Endothelial cell of umbilical vein (primary cell): ENCODE measurements at regions not wholly inside any gene's neighbourhood (a gene's known extent, or its start where the extent isn't known, plus 50 kb on each side); places are given as distances from the start of the nearest gene placed in this dataset.

Experiments used
- BruUV-seq: library from RNA; stranded (reverse); fragments of 400-500 nt; replicated peaks from 2 replicates; lab custom pipeline; 2021; lab: Mats Ljungman, UMichigan
- CTCF ChIA-PET: fragments of 300-600, 350-600 bp; sonication (Branson Sonifier 250); formaldehyde crosslinking; loops from one replicate; lab custom pipeline; 2021; ENCODE audit warnings: antibody characterized with exemption, inconsistent platforms; lab: Charles Lee
- POLR2A ChIA-PET: fragments of 300-600, 350-600 bp; sonication (Branson Sonifier 250); formaldehyde crosslinking; loops from one replicate; lab custom pipeline; 2021; ENCODE audit warnings: antibody characterized with exemption, inconsistent platforms; lab: Charles Lee
- DNase-seq: peaks from one replicate; pipeline ENCODE4 v3.0.0-alpha.2; 2011; ENCODE audit warnings: low read depth, low spot score
- FAIRE-seq: peaks from 2 replicates; lab custom pipeline; 2011; peaks lifted over from hg19 to GRCh38; lab: Jason Lieb, UNC
- H2AFZ ChIP-seq: 2 replicates; pipeline ENCODE4 v1.6.0; 2012; ENCODE audit warnings: low read depth, low read length, control low read depth, inconsistent platforms
- H3K27ac ChIP-seq: 2 replicates; pipeline ENCODE4 v1.5.1; 2011; ENCODE audit warnings: low read depth, mild to moderate bottlenecking, control low read depth, low read length, moderate library complexity; ENCODE audit not compliant: insufficient read depth
- H3K27me3 ChIP-seq, 2 experiments: 2 replicates each; pipeline versions ENCODE4 v1.6.0 to v1.6.1; 2011; ENCODE audit warnings: low read length in 2 of 2, mixed read lengths in 1 of 2; ENCODE audit not compliant: control insufficient read depth in 2 of 2, insufficient read depth in 2 of 2
- H3K36me3 ChIP-seq, 2 experiments: 2 replicates in 1 of 2; 3 replicates in 1 of 2; pipeline ENCODE4 v1.5.1; 2011; ENCODE audit warnings: low read length in 2 of 2, mild to moderate bottlenecking in 1 of 2, moderate library complexity in 1 of 2; ENCODE audit not compliant: control insufficient read depth in 2 of 2, insufficient read depth in 2 of 2; ENCODE audit errors: extremely low read depth in 1 of 2
- H3K4me1 ChIP-seq: 3 replicates; pipeline ENCODE4 v1.5.1; 2011; ENCODE audit warnings: mild to moderate bottlenecking, low read length; ENCODE audit not compliant: control insufficient read depth, insufficient read depth; ENCODE audit errors: extremely low read depth
- H3K4me2 ChIP-seq: 2 replicates; pipeline ENCODE4 v1.6.1; 2011; ENCODE audit warnings: low read length, control low read depth, mixed read lengths; ENCODE audit not compliant: insufficient read depth
- H3K4me3 ChIP-seq, 3 experiments: fragments of 200-600 bp in 1 of 3; sonication (generic), shearing (Covaris generic) in 1 of 3; replicated peaks in 1 of 3; 2 replicates each; pipeline ENCODE4 v1.5.1; 2011 to 2016; ENCODE audit warnings: control low read depth in 3 of 3, low read length in 3 of 3, mild to moderate bottlenecking in 2 of 3, inconsistent platforms in 1 of 3, low read depth in 1 of 3, moderate library complexity in 1 of 3; ENCODE audit not compliant: insufficient read depth in 1 of 3
- H3K79me2 ChIP-seq: 2 replicates; pipeline ENCODE4 v1.6.0; 2012; ENCODE audit warnings: low read length, inconsistent platforms; ENCODE audit not compliant: control insufficient read depth, insufficient read depth
- H3K9ac ChIP-seq: replicated peaks from 2 replicates; pipeline ENCODE3; 2011; ENCODE audit warnings: low read length, control low read depth; ENCODE audit not compliant: insufficient read depth; ENCODE audit errors: extremely low read depth
- H3K9me1 ChIP-seq: replicated peaks from 3 replicates; pipeline ENCODE4 v1.6.0; 2011; ENCODE audit warnings: mild to moderate bottlenecking, low read length; ENCODE audit not compliant: control insufficient read depth, insufficient read depth; ENCODE audit errors: extremely low read depth
- H3K9me3 ChIP-seq: replicated peaks from 2 replicates; pipeline ENCODE4 v1.5.1; 2012; ENCODE audit warnings: low read length, inconsistent platforms; ENCODE audit not compliant: control insufficient read depth, insufficient read depth
- H4K20me1 ChIP-seq: replicated peaks from 2 replicates; pipeline ENCODE3; 2011; ENCODE audit warnings: mild to moderate bottlenecking, low read length; ENCODE audit not compliant: control insufficient read depth, insufficient read depth; ENCODE audit errors: extremely low read depth
- EZH2 ChIP-seq: IDR thresholded peaks from 2 replicates; pipeline ENCODE4 v1.6.1; 2012; ENCODE audit warnings: borderline replicate concordance, low read depth, mild to moderate bottlenecking, moderate library complexity, low read length, inconsistent platforms; ENCODE audit not compliant: severe bottlenecking
- JUN ChIP-seq: IDR thresholded peaks from 2 replicates; pipeline ENCODE4 v1.6.1; 2011; ENCODE audit warnings: borderline replicate concordance, low read depth; ENCODE audit not compliant: insufficient read length, insufficient read depth
- MYC ChIP-seq: IDR thresholded peaks from one replicate; pipeline ENCODE4 v1.6.1; 2011; ENCODE audit warnings: mild to moderate bottlenecking, low read depth, low read length
- POLR2AphosphoS5 ChIP-seq: IDR thresholded peaks from 2 replicates; pipeline ENCODE4 v1.6.1; 2012; ENCODE audit warnings: low read depth, mild to moderate bottlenecking, control low read depth, low read length, moderate library complexity; ENCODE audit not compliant: insufficient read depth
- dilution Hi-C: fragments of 300-500 bp; cut with MboI; formaldehyde crosslinking; loops from one replicate; pipeline ENCODE4 v1.15.0; 2019; ENCODE audit warnings: low sequenced_read_pairs; ENCODE audit not compliant: extremely low pct_ligation_motif_present
- intact Hi-C: fragments of 100-400 bp; cut with micrococcal nuclease; formaldehyde crosslinking; loops from one replicate; pipeline ENCODE4 v1.10.0; 2022

DNA sequence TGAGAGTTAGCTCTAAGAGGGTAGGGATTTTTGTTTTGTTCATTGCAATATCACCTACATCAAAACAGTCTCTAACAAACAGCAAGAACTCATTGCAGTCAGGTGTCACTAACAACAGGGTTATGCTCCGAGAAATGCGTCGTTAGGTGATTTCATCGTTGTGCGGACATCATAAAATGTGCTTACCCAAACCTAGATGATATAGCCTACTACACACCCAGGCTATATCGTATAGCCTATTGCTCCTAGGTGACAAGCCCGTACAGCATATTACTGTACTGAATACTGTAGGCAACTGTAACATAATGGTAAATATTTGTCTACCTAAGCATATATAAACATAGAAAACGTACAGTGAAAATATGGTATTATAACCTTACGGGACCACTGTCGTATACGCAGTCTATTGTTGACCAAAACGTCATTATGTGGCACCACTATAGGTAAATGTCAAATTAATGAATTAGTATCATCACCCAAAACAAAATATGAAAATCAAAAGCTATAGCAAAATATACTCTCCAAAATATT, 49.9 kb upstream of the TAB2 start:
- DNase-seq = no peak
- ChIA-PET CTCF (interaction anchor here (1.0 kb wide), 1 partner anchor 9 kb away, joined by 4 read pairs; no protein-coding TSS in a partner anchor), POLR2A (no interaction called here)
- Histone ChIP-seq H2AFZ (no peak overlapping the region), H3K36me3 (no peaks in the 10 kb centered on the region), H3K9me3 (no peaks in the 10 kb centered on the region), H3K9me1 (no peaks in the 10 kb centered on the region), H3K79me2 (no peaks in the 10 kb centered on the region), H3K27ac (no peak overlapping the region), H4K20me1 (no peaks in the 10 kb centered on the region), H3K9ac (no peak overlapping the region), H3K4me3 (no peak overlapping the region), H3K27me3 (peaks cover 3 to 11% of the 10 kb centered on the region in 2 experiments), H3K4me2 (no peak overlapping the region), H3K4me1 (no peaks in the 10 kb centered on the region)
- TF ChIP-seq JUN = no peak
- TF ChIP-seq MYC = no peak
- TF ChIP-seq EZH2 = no peak
- no peak for TF ChIP-seq POLR2AphosphoS5
- dilution Hi-C loops (no loop called here), intact Hi-C loops (no loop called here)
- BruUV-seq = no TSS peak
- FAIRE-seq = no peak
